H1 (cell line): ENCODE measurements at regions not wholly inside any gene's neighbourhood (a gene's known extent, or its start where the extent isn't known, plus 50 kb on each side); places are given as distances from the start of the nearest gene placed in this dataset.

Source experiments
- CEBPB ChIP-seq: IDR thresholded peaks from 2 replicates; pipeline ENCODE4 v1.6.1; 2012; ENCODE audit warnings: low read depth, low read length
- GABPA ChIP-seq: IDR thresholded peaks from 2 replicates; pipeline ENCODE4 v1.6.1; 2011; ENCODE audit warnings: mild to moderate bottlenecking, low read length, moderate library complexity, borderline replicate concordance; ENCODE audit not compliant: insufficient read depth
- JUND ChIP-seq: IDR thresholded peaks from 2 replicates; pipeline ENCODE4 v1.6.1; 2011; ENCODE audit warnings: mild to moderate bottlenecking, improper control_type of control experiment, low read length
- NRF1 ChIP-seq: IDR thresholded peaks from 2 replicates; pipeline ENCODE4 v1.6.1; 2011; ENCODE audit warnings: mild to moderate bottlenecking, low read depth, low read length, improper control_type of control experiment
- POLR2AphosphoS5 ChIP-seq: IDR thresholded peaks from 2 replicates; pipeline ENCODE4 v1.6.1; 2011; ENCODE audit warnings: low read depth, low read length

DNA sequence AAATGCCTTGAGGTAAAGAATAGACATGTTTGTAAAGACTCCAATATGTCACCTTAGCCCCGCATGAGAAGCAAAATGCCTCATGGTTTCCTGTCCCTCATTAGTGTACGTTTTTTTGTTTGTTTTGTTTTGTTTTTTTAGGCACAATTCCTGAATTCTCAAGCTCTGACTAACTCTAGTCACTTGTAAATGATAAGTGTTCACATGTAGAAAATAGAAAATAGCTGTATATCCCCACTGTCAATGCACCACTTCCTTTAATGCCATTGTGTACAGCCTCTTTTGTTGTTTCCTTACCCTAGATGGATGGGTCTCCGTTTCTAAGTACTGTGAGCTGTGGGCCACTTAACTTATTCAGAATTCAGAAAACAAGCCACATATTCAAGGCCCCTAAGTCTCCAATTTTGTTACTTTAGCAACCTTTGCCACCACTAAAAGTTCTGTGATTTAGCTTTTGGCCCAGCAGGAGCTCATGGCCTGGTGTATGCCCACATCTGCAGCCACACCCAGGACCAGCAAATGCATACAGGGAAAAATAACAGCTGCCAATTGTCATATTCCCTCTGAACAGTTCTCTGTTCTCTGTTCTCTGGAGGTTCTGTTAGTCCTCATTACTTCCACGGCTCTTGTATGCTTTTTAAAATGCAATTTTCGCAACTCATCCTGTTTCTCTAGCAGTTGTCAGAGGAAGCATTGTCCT lies 655.5 kb downstream of the GBE1 start:
- TF ChIP-seq GABPA (no peak), POLR2AphosphoS5 (no peak), CEBPB (no peak), NRF1 (no peak), JUND (no peak)
